Natural killer cell (primary cell): ENCODE measurements at regions not wholly inside any gene's neighbourhood (a gene's known extent, or its start where the extent isn't known, plus 50 kb on each side); places are given as distances from the start of the nearest gene placed in this dataset.

Source experiments
- ATAC-seq, 3 donors: fragments of 150-1000 bp in 2 of 3; fragments of 200-7000 bp in 1 of 3; cut with Tn5 transposase; 1 replicate in 1 of 3; 2 replicates in 2 of 3; pipeline ENCODE4 v1.10.0; 2021; ENCODE audit warnings: mild to moderate bottlenecking in 2 of 3, moderate library complexity in 2 of 3
- DNase-seq, 2 donors: peaks; one replicate each; pipeline versions ENCODE4 v3.0.0 to v3.0.0-alpha.2; 2013 to 2021; ENCODE audit warnings: mixed read lengths in 1 of 2
- H3K27ac ChIP-seq: one replicate; pipeline ENCODE4 v1.5.1; 2013; ENCODE audit warnings: mild to moderate bottlenecking, low read length
- H3K27me3 ChIP-seq: one replicate; pipeline ENCODE4 v1.6.1; 2013; ENCODE audit warnings: low read length; ENCODE audit not compliant: control insufficient read depth, insufficient read depth
- H3K36me3 ChIP-seq: one replicate; pipeline ENCODE4 v1.6.1; 2013; ENCODE audit warnings: low read length; ENCODE audit not compliant: control insufficient read depth, insufficient read depth
- H3K4me1 ChIP-seq: one replicate; pipeline ENCODE4 v1.6.1; 2013; ENCODE audit warnings: low read length; ENCODE audit not compliant: control insufficient read depth, insufficient read depth
- H3K4me3 ChIP-seq: one replicate; pipeline ENCODE4 v1.5.1; 2013; ENCODE audit warnings: low read length
- H3K9me3 ChIP-seq: one replicate; pipeline ENCODE4 v1.6.1; 2013; ENCODE audit warnings: low read length; ENCODE audit not compliant: control insufficient read depth, insufficient read depth
- H3K27ac Mint-ChIP-seq, 2 donors: one replicate each; pipeline ENCODE4 v1.8.0; 2022; ENCODE audit warnings: mild to moderate bottlenecking in 2 of 2, mixed read lengths in 2 of 2, moderate library complexity in 1 of 2
- H3K27me3 Mint-ChIP-seq, 2 donors: one replicate each; pipeline ENCODE4 v1.8.0; 2022; ENCODE audit warnings: low read depth in 2 of 2, mixed read lengths in 2 of 2
- H3K36me3 Mint-ChIP-seq: one replicate; pipeline ENCODE4 v1.8.0; 2022; ENCODE audit warnings: mixed read lengths
- H3K4me1 Mint-ChIP-seq, 2 donors: one replicate each; pipeline ENCODE4 v1.8.0; 2022; ENCODE audit warnings: mixed read lengths in 2 of 2
- H3K4me3 Mint-ChIP-seq: one replicate; pipeline ENCODE4 v1.8.0; 2022; ENCODE audit warnings: mild to moderate bottlenecking, moderate library complexity, mixed read lengths
- H3K9me3 Mint-ChIP-seq, 2 donors: one replicate each; pipeline ENCODE4 v1.8.0; 2022; ENCODE audit warnings: mixed read lengths in 2 of 2
- CTCF ChIP-seq: fragments of 200-600 bp; IDR thresholded peaks from one replicate; pipeline ENCODE4 v1.8.0; 2022; ENCODE audit warnings: antibody characterized with exemption
- WGBS: methylation state at CpG from one replicate; pipeline ENCODE4 v1.1.7; 2013; ENCODE audit warnings: missing lambda C conversion rate; ENCODE audit not compliant: insufficient coverage; 5-methylcytosine and 5-hydroxymethylcytosine counted together
- intact Hi-C: fragments of 100-400 bp; cut with micrococcal nuclease; formaldehyde crosslinking; loops from one replicate; pipeline ENCODE4 v1.14.2; 2022

GRCh38 chr6:12555267-12555666 lies 161.3 kb upstream of the PHACTR1 start:
- H3K27ac ChIP-seq = no peak overlapping the region
- Mint-ChIP-seq H3K4me3 (no peak overlapping the region), H3K27me3 (no peaks in the 10 kb centered on the region), H3K36me3 (no peaks in the 10 kb centered on the region), H3K27ac (no peak overlapping the region), H3K9me3 (peaks cover 0 to 4% of the 10 kb centered on the region in 2 donors), H3K4me1 (no peaks in the 10 kb centered on the region)
- H3K27me3 ChIP-seq = no peaks in the 10 kb centered on the region
- intact Hi-C loops = no loop called here
- TF ChIP-seq CTCF = no peak
- H3K36me3 ChIP-seq = no peaks in the 10 kb centered on the region
- H3K9me3 ChIP-seq = no peaks in the 10 kb centered on the region
- WGBS = 81% methylated on average over 2 of the region's 2 CpGs
- no peaks in the 10 kb centered on the region for H3K4me1 ChIP-seq
- H3K4me3 ChIP-seq = no peak overlapping the region
- DNase-seq = no peak
- ATAC-seq = no peak

- H3K4me1 ChIP-seq = no peaks in the 10 kb centered on the region
- no peaks in the 10 kb centered on the region for H3K36me3 ChIP-seq
- DNase-seq (no peak), ATAC-seq (no peak)
- intact Hi-C loops = no loop called here
- Mint-ChIP-seq H3K4me3 (no peak overlapping the region), H3K27ac (no peak overlapping the region), H3K36me3 (no peaks in the 10 kb centered on the region), H3K27me3 (no peaks in the 10 kb centered on the region), H3K9me3 (peaks cover 0 to 4% of the 10 kb centered on the region in 2 donors), H3K4me1 (no peaks in the 10 kb centered on the region)
- H3K27me3 ChIP-seq = no peaks in the 10 kb centered on the region
- no peak overlapping the region for H3K4me3 ChIP-seq
- WGBS = 100% methylated on average over 1 of the region's 3 CpGs
- no peak for TF ChIP-seq CTCF
- no peak overlapping the region for H3K27ac ChIP-seq
- H3K9me3 ChIP-seq = no peaks in the 10 kb centered on the region
Measured at GRCh38 chr6:12555781-12556180, 160.8 kb upstream of the PHACTR1 start.

GRCh38 chr6:12557765-12558164 lies 158.8 kb upstream of the PHACTR1 start:
- DNase-seq = no peak
- H3K9me3 Mint-ChIP-seq = peaks cover 4% of the 10 kb centered on the region in 2 donors
- Histone ChIP-seq H3K27ac (no peak overlapping the region), H3K27me3 (no peaks in the 10 kb centered on the region), H3K4me1 (no peaks in the 10 kb centered on the region), H3K36me3 (no peaks in the 10 kb centered on the region), H3K4me3 (no peak overlapping the region), H3K9me3 (no peaks in the 10 kb centered on the region)
- H3K27me3 Mint-ChIP-seq = no peaks in the 10 kb centered on the region
- ATAC-seq = no peak
- no peaks in the 10 kb centered on the region for H3K4me1 Mint-ChIP-seq
- WGBS = 100% methylated on average over 1 of the region's 2 CpGs
- intact Hi-C loops = no loop called here
- H3K4me3 Mint-ChIP-seq = no peak overlapping the region
- H3K27ac Mint-ChIP-seq = no peak overlapping the region
- no peaks in the 10 kb centered on the region for H3K36me3 Mint-ChIP-seq
- TF ChIP-seq CTCF = no peak

DNA sequence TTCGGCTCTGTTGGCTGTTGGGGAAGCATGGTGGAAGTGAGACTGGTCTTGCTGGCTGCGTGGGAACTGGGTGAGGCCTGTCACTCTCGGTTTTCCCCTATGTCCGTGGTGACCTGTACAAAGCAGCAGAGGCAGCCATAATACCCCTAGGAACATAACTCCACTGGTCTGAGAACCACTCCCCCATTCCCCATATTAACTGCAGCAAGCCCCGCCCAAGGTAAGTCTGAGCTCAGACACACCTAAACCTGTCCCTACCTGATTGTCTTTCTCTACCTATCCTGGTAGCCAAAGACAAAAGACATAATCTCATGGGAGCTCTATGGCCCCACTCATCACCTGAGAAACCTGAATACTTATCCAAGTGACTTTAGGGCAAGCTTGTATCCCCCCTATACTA lies 156.3 kb upstream of the PHACTR1 start:
- peaks cover 0 to 3% of the 10 kb centered on the region in 2 donors for H3K27me3 Mint-ChIP-seq
- no peak overlapping the region for H3K4me3 ChIP-seq
- no peak overlapping the region for H3K4me3 Mint-ChIP-seq
- no peak for TF ChIP-seq CTCF
- DNase-seq = no peak
- no peaks in the 10 kb centered on the region for H3K36me3 Mint-ChIP-seq
- H3K4me1 ChIP-seq = no peaks in the 10 kb centered on the region
- H3K27ac Mint-ChIP-seq = no peak overlapping the region
- no peak for ATAC-seq
- WGBS = 65% methylated on average over 5 of the region's 5 CpGs
- no peaks in the 10 kb centered on the region for H3K4me1 Mint-ChIP-seq
- H3K36me3 ChIP-seq = no peaks in the 10 kb centered on the region
- peaks cover 6 to 8% of the 10 kb centered on the region in 2 donors for H3K9me3 Mint-ChIP-seq
- H3K9me3 ChIP-seq = no peaks in the 10 kb centered on the region
- H3K27ac ChIP-seq = no peak overlapping the region
- H3K27me3 ChIP-seq = no peaks in the 10 kb centered on the region
- intact Hi-C loops = no loop called here
